SU-DHL-6 (cell line): ENCODE measurements at regions not wholly inside any gene's neighbourhood (a gene's known extent, or its start where the extent isn't known, plus 50 kb on each side); places are given as distances from the start of the nearest gene placed in this dataset.

Experiments used
- H2AFZ ChIP-seq: fragments of 200-600 bp; sonication (generic); 2 replicates; pipeline ENCODE4 v1.6.1; 2014; ENCODE audit warnings: low read depth, mild to moderate bottlenecking, moderate library complexity, mixed read lengths, antibody characterized with exemption, low read length; ENCODE audit not compliant: severe bottlenecking
- H3F3A ChIP-seq: fragments of 200-600 bp; shearing (Covaris generic); 2 replicates; pipeline ENCODE4 v1.6.0; 2016; ENCODE audit warnings: antibody characterized with exemption, mild to moderate bottlenecking; ENCODE audit not compliant: insufficient read depth
- H3K27ac ChIP-seq: fragments of 200-600 bp; sonication (generic); 2 replicates; pipeline ENCODE4 v1.5.1; 2016; ENCODE audit warnings: low read depth, mild to moderate bottlenecking, low read length, moderate library complexity, mixed read lengths
- H3K27me3 ChIP-seq: fragments of 200-600 bp; sonication (generic), shearing (Covaris generic); 2 replicates; pipeline ENCODE4 v1.6.0; 2014; ENCODE audit warnings: mild to moderate bottlenecking, low read length
- H3K36me3 ChIP-seq: fragments of 200-600 bp; sonication (generic); 2 replicates; pipeline ENCODE4 v1.6.1; 2014; ENCODE audit warnings: mild to moderate bottlenecking, low read length, mixed read lengths
- H3K4me2 ChIP-seq: fragments of 300-600, 200-600 bp; shearing (Covaris generic), sonication (generic); 2 replicates; pipeline ENCODE4 v1.6.0; 2014; ENCODE audit warnings: low read length, low read depth, mild to moderate bottlenecking; ENCODE audit not compliant: poor library complexity, severe bottlenecking
- H3K4me3 ChIP-seq: fragments of 200-600 bp; sonication (generic); 2 replicates; pipeline ENCODE4 v1.5.1; 2014; ENCODE audit warnings: antibody characterized with exemption, low read length, mild to moderate bottlenecking, mixed read lengths; ENCODE audit not compliant: insufficient read depth, poor library complexity, severe bottlenecking
- H3K79me2 ChIP-seq: fragments of 200-600 bp; sonication (generic); 2 replicates; pipeline ENCODE4 v1.6.1; 2014; ENCODE audit warnings: mild to moderate bottlenecking, low read length, moderate library complexity; ENCODE audit not compliant: insufficient read depth
- H3K9ac ChIP-seq: fragments of 200-600 bp; sonication (generic); 2 replicates; pipeline ENCODE4 v1.7.0; 2014; ENCODE audit warnings: mild to moderate bottlenecking, low read length
- H3K9me2 ChIP-seq: fragments of 200-600 bp; sonication (generic); replicated peaks from 2 replicates; pipeline ENCODE4 v1.6.1; 2014; ENCODE audit warnings: low read length; ENCODE audit not compliant: insufficient read depth
- H3K9me3 ChIP-seq: fragments of 200-600 bp; sonication (generic); 2 replicates; pipeline ENCODE4 v1.6.1; 2014; ENCODE audit warnings: low read length, mixed read lengths; ENCODE audit not compliant: insufficient read depth
- H4K20me1 ChIP-seq: fragments of 200-600 bp; sonication (generic); 2 replicates; pipeline ENCODE4 v1.6.1; 2014; ENCODE audit warnings: low read depth, mild to moderate bottlenecking, antibody characterized with exemption, low read length, moderate library complexity, mixed read lengths
- CTCF ChIP-seq: fragments of 200-600 bp; sonication (generic); IDR thresholded peaks from one replicate; pipeline ENCODE4 v1.5.1; 2017; ENCODE audit warnings: antibody characterized with exemption, mild to moderate bottlenecking, low read length, moderate library complexity; ENCODE audit not compliant: insufficient read depth, poor library complexity, severe bottlenecking
- EZH2phosphoT487 ChIP-seq: fragments of 200-600 bp; sonication (generic), shearing (Covaris generic); conservative IDR thresholded peaks from 2 replicates; pipeline ENCODE4 v1.6.1; 2018; ENCODE audit warnings: mild to moderate bottlenecking, antibody characterized with exemption, low read length, moderate library complexity, mixed read lengths

GRCh38 chr7:16007911-16008310 is 321.4 kb upstream of the MEOX2 start:
- Histone ChIP-seq H4K20me1 (no peaks in the 10 kb centered on the region), H3K9me2 (no peaks in the 10 kb centered on the region), H2AFZ (no peak overlapping the region), H3K79me2 (no peaks in the 10 kb centered on the region), H3K4me2 (no peak overlapping the region), H3K27me3 (no peaks in the 10 kb centered on the region), H3K4me3 (no peak overlapping the region), H3F3A (no peaks in the 10 kb centered on the region), H3K9me3 (no peaks in the 10 kb centered on the region), H3K27ac (no peak overlapping the region), H3K9ac (no peak overlapping the region), H3K36me3 (no peaks in the 10 kb centered on the region)
- no peak for TF ChIP-seq CTCF
- TF ChIP-seq EZH2phosphoT487, result no peak

- Histone ChIP-seq H3K36me3 (no peaks in the 10 kb centered on the region), H3F3A (no peaks in the 10 kb centered on the region), H2AFZ (no peak overlapping the region), H3K4me2 (no peak overlapping the region), H3K27me3 (no peaks in the 10 kb centered on the region), H3K9ac (no peak overlapping the region), H3K9me3 (no peaks in the 10 kb centered on the region), H3K4me3 (no peak overlapping the region), H3K27ac (no peak overlapping the region), H4K20me1 (no peaks in the 10 kb centered on the region), H3K79me2 (no peaks in the 10 kb centered on the region), H3K9me2 (no peaks in the 10 kb centered on the region)
- no peak for TF ChIP-seq EZH2phosphoT487
- TF ChIP-seq CTCF, result no peak
Observed at GRCh38 chr7:16004702-16005101, 318.2 kb upstream of the MEOX2 start.

- no peak overlapping the region for H3K9ac ChIP-seq
- no peaks in the 10 kb centered on the region for H3K9me2 ChIP-seq
- no peaks in the 10 kb centered on the region for H3K9me3 ChIP-seq
- no peak overlapping the region for H3K4me3 ChIP-seq
- no peak overlapping the region for H2AFZ ChIP-seq
- TF ChIP-seq EZH2phosphoT487 (no peak), CTCF (no peak)
- H3K36me3 ChIP-seq, result no peaks in the 10 kb centered on the region
- H3K27me3 ChIP-seq, result no peaks in the 10 kb centered on the region
- no peaks in the 10 kb centered on the region for H4K20me1 ChIP-seq
- H3K27ac ChIP-seq, result no peak overlapping the region
- no peaks in the 10 kb centered on the region for H3K79me2 ChIP-seq
- no peak overlapping the region for H3K4me2 ChIP-seq
- no peaks in the 10 kb centered on the region for H3F3A ChIP-seq
Observed at GRCh38 chr7:16001477-16001876, 315.0 kb upstream of the MEOX2 start.

- H3K36me3 ChIP-seq, result no peaks in the 10 kb centered on the region
Observed at GRCh38 chr7:15998617-15999016, 312.1 kb upstream of the MEOX2 start.

More at GRCh38 chr7:15998617-15999016, 312.1 kb upstream of the MEOX2 start:
- Histone ChIP-seq H3F3A (no peaks in the 10 kb centered on the region), H4K20me1 (no peaks in the 10 kb centered on the region), H3K79me2 (no peaks in the 10 kb centered on the region), H3K9me2 (no peaks in the 10 kb centered on the region), H3K9me3 (no peaks in the 10 kb centered on the region), H3K4me2 (no peak overlapping the region), H3K9ac (no peak overlapping the region), H3K4me3 (no peak overlapping the region), H2AFZ (no peak overlapping the region), H3K27ac (no peak overlapping the region), H3K27me3 (no peaks in the 10 kb centered on the region)
- TF ChIP-seq EZH2phosphoT487 (no peak), CTCF (no peak)
